Left hindlimb (tissue), 1 donor: ENCODE measurements at regions not wholly inside any gene's neighbourhood (a gene's known extent, or its start where the extent isn't known, plus 50 kb on each side); places are given as distances from the start of the nearest gene placed in this dataset.

ENCODE experiments used
- DNase-seq: peaks from one replicate; pipeline ENCODE4 v3.0.0-alpha.2; 2018

- no peak for DNase-seq
Observed at GRCh38 chr3:165444745-165445144, 248.6 kb upstream of the SLITRK3 start.

GRCh38 chr3:165443664-165444063 lies 247.5 kb upstream of the SLITRK3 start:
- DNase-seq, result no peak

GRCh38 chr3:165442061-165442460 lies 245.9 kb upstream of the SLITRK3 start:
- DNase-seq, result no peak

- no peak for DNase-seq
Observed at GRCh38 chr3:165440380-165440779, 244.2 kb upstream of the SLITRK3 start.

- no peak for DNase-seq
Observed at GRCh38 chr3:165439765-165440164, 243.6 kb upstream of the SLITRK3 start.

- no peak for DNase-seq
Observed at GRCh38 chr3:165434516-165434915, 238.3 kb upstream of the SLITRK3 start.

GRCh38 chr3:165406425-165406824 lies 210.2 kb upstream of the SLITRK3 start:
- no peak for DNase-seq

- no peak for DNase-seq
Observed at GRCh38 chr3:165404357-165405027, 208.3 kb upstream of the SLITRK3 start.

GRCh38 chr3:165403666-165404065 lies 207.5 kb upstream of the SLITRK3 start:
- DNase-seq, result no peak

- no peak for DNase-seq
Observed at GRCh38 chr3:165395188-165395587, 199.0 kb upstream of the SLITRK3 start.

GRCh38 chr3:165393461-165393860 lies 197.3 kb upstream of the SLITRK3 start:
- DNase-seq, result no peak

GRCh38 chr3:165390166-165390565 lies 194.0 kb upstream of the SLITRK3 start:
- no peak for DNase-seq

GRCh38 chr3:165389653-165390052 lies 193.5 kb upstream of the SLITRK3 start:
- DNase-seq, result no peak

- DNase-seq, result no peak
Observed at GRCh38 chr3:165389064-165389463, 192.9 kb upstream of the SLITRK3 start.

GRCh38 chr3:165383381-165383780 lies 187.2 kb upstream of the SLITRK3 start:
- DNase-seq, result no peak

- no peak for DNase-seq
Observed at GRCh38 chr3:165382672-165383071, 186.5 kb upstream of the SLITRK3 start.

GRCh38 chr3:165378761-165379160 lies 182.6 kb upstream of the SLITRK3 start:
- no peak for DNase-seq

- no peak for DNase-seq
Observed at GRCh38 chr3:165359005-165359404, 162.8 kb upstream of the SLITRK3 start.

- no peak for DNase-seq
Observed at GRCh38 chr3:165355316-165355715, 159.1 kb upstream of the SLITRK3 start.

GRCh38 chr3:165347526-165347925 lies 151.3 kb upstream of the SLITRK3 start:
- no peak for DNase-seq

GRCh38 chr3:165346503-165346902 lies 150.3 kb upstream of the SLITRK3 start:
- no peak for DNase-seq

GRCh38 chr3:165343185-165343584 lies 147.0 kb upstream of the SLITRK3 start:
- no peak for DNase-seq

GRCh38 chr3:165339753-165340152 lies 143.6 kb upstream of the SLITRK3 start:
- no peak for DNase-seq

- no peak for DNase-seq
Observed at GRCh38 chr3:165336786-165337185, 140.6 kb upstream of the SLITRK3 start.
